ENCODE measurements at regions not wholly inside any gene's neighbourhood (a gene's known extent, or its start where the extent isn't known, plus 50 kb on each side); places are given as distances from the start of the nearest gene placed in this dataset.

- ChIA-PET POLR2A (ENCODE audit: low non-redundant PET) (no interaction called here), CTCF (no interaction called here)
- H3K4me1 ChIP-seq (ENCODE audit: insufficient read depth, low read length, poor library complexity, severe bottlenecking), result no peaks in the 10 kb centered on the region
- no peak for TF ChIP-seq EZH2 (IDR thresholded peaks at IDR 0.05; ENCODE audit: borderline replicate concordance, low read depth, low read length, poor library complexity, severe bottlenecking)
- no peak for TF ChIP-seq CTCF (conservative IDR thresholded peaks at IDR 0.05; ENCODE audit: low read depth, low read length)
- no TSS peak for BruUV-seq (replicated peaks)
- DNase-seq (ENCODE audit: low spot score), result no peak
- intact Hi-C loops (cut with micrococcal nuclease; ENCODE audit: unreplicated experiment), result no loop called here
- no peak overlapping the region for H3K27ac ChIP-seq (ENCODE audit: low read depth, low read length, poor library complexity, severe bottlenecking)
- H3K9me3 ChIP-seq (ENCODE audit: low read depth, low read length, poor library complexity, severe bottlenecking), result no peaks in the 10 kb centered on the region
- H3K36me3 ChIP-seq (ENCODE audit: insufficient read depth, low read length, poor library complexity, severe bottlenecking), result no peaks in the 10 kb centered on the region
- H3K27me3 ChIP-seq (replicated peaks; ENCODE audit: insufficient read depth, low read depth, low read length, poor library complexity), result no peaks in the 10 kb centered on the region
- H3K4me3 ChIP-seq (ENCODE audit: low read depth, low read length, poor library complexity, severe bottlenecking), result no peak overlapping the region
These were observed 523.6 kb upstream of the TMEFF2 start for GRCh38 chr2:192718340-192718739.

- ChIA-PET CTCF (no interaction called here), POLR2A (ENCODE audit: low non-redundant PET) (no interaction called here)
- intact Hi-C loops (cut with micrococcal nuclease; ENCODE audit: unreplicated experiment), result no loop called here
These were observed 506.2 kb upstream of the TMEFF2 start for GRCh38 chr2:192700934-192701333.

GRCh38 chr2:192697880-192698279 lies 503.1 kb upstream of the TMEFF2 start:
- DNase-seq (ENCODE audit: low spot score), result no peak
- Histone ChIP-seq H3K36me3 (ENCODE audit: insufficient read depth, low read length, poor library complexity, severe bottlenecking) (no peaks in the 10 kb centered on the region), H3K27ac (ENCODE audit: low read depth, low read length, poor library complexity, severe bottlenecking) (no peak overlapping the region), H3K4me3 (ENCODE audit: low read depth, low read length, poor library complexity, severe bottlenecking) (no peak overlapping the region), H3K27me3 (replicated peaks; ENCODE audit: insufficient read depth, low read depth, low read length, poor library complexity) (no peaks in the 10 kb centered on the region), H3K9me3 (ENCODE audit: low read depth, low read length, poor library complexity, severe bottlenecking) (no peaks in the 10 kb centered on the region), H3K4me1 (ENCODE audit: insufficient read depth, low read length, poor library complexity, severe bottlenecking) (no peaks in the 10 kb centered on the region)
- BruUV-seq (replicated peaks), result no TSS peak
- POLR2A ChIA-PET (ENCODE audit: low non-redundant PET), result no interaction called here
- CTCF ChIA-PET, result no interaction called here
- intact Hi-C loops (cut with micrococcal nuclease; ENCODE audit: unreplicated experiment), result no loop called here
- TF ChIP-seq CTCF (conservative IDR thresholded peaks at IDR 0.05; ENCODE audit: low read depth, low read length), result no peak
- TF ChIP-seq EZH2 (IDR thresholded peaks at IDR 0.05; ENCODE audit: borderline replicate concordance, low read depth, low read length, poor library complexity, severe bottlenecking), result no peak

More at GRCh38 chr2:192700934-192701333, 506.2 kb upstream of the TMEFF2 start:
- TF ChIP-seq EZH2 (IDR thresholded peaks at IDR 0.05; ENCODE audit: borderline replicate concordance, low read depth, low read length, poor library complexity, severe bottlenecking) (no peak), CTCF (conservative IDR thresholded peaks at IDR 0.05; ENCODE audit: low read depth, low read length) (no peak)
- Histone ChIP-seq H3K4me3 (ENCODE audit: low read depth, low read length, poor library complexity, severe bottlenecking) (no peak overlapping the region), H3K9me3 (ENCODE audit: low read depth, low read length, poor library complexity, severe bottlenecking) (no peaks in the 10 kb centered on the region), H3K36me3 (ENCODE audit: insufficient read depth, low read length, poor library complexity, severe bottlenecking) (no peaks in the 10 kb centered on the region), H3K4me1 (ENCODE audit: insufficient read depth, low read length, poor library complexity, severe bottlenecking) (no peaks in the 10 kb centered on the region), H3K27ac (ENCODE audit: low read depth, low read length, poor library complexity, severe bottlenecking) (no peak overlapping the region), H3K27me3 (replicated peaks; ENCODE audit: insufficient read depth, low read depth, low read length, poor library complexity) (no peaks in the 10 kb centered on the region)
- BruUV-seq (replicated peaks), result no TSS peak
- DNase-seq (ENCODE audit: low spot score), result no peak
